Type B pancreatic cell (in vitro differentiated cells): ENCODE measurements at regions not wholly inside any gene's neighbourhood (a gene's known extent, or its start where the extent isn't known, plus 50 kb on each side); places are given as distances from the start of the nearest gene placed in this dataset.

Experiments used
- DNase-seq: peaks from one replicate; pipeline ENCODE4 v3.0.0; 2021; ENCODE audit warnings: mixed read lengths; ENCODE audit not compliant: unreplicated experiment; ENCODE audit errors: extremely low spot score
- H3K27ac Mint-ChIP-seq: 2 replicates; pipeline ENCODE4 v1.8.0; 2021; ENCODE audit warnings: mild to moderate bottlenecking, mixed read lengths
- H3K27me3 Mint-ChIP-seq: 2 replicates; pipeline ENCODE4 v1.8.0; 2021; ENCODE audit warnings: mixed read lengths
- H3K36me3 Mint-ChIP-seq: 2 replicates; pipeline ENCODE4 v1.8.0; 2021; ENCODE audit warnings: mixed read lengths
- H3K4me1 Mint-ChIP-seq: one replicate; pipeline ENCODE4 v1.8.0; 2021; ENCODE audit warnings: mixed read lengths; ENCODE audit not compliant: unreplicated experiment
- H3K4me3 Mint-ChIP-seq: 2 replicates; pipeline ENCODE4 v1.8.0; 2021; ENCODE audit warnings: mild to moderate bottlenecking, mixed read lengths
- H3K9me3 Mint-ChIP-seq: 2 replicates; pipeline ENCODE4 v1.8.0; 2021; ENCODE audit warnings: mixed read lengths
- TF ChIP-seq, protein P1 (sequence below): fragments of 200-600 bp; sonication (generic); conservative IDR thresholded peaks from 2 replicates; pipeline ENCODE4 v1.5.0; 2021; ENCODE audit warnings: antibody characterized with exemption, mild to moderate bottlenecking

DNA sequence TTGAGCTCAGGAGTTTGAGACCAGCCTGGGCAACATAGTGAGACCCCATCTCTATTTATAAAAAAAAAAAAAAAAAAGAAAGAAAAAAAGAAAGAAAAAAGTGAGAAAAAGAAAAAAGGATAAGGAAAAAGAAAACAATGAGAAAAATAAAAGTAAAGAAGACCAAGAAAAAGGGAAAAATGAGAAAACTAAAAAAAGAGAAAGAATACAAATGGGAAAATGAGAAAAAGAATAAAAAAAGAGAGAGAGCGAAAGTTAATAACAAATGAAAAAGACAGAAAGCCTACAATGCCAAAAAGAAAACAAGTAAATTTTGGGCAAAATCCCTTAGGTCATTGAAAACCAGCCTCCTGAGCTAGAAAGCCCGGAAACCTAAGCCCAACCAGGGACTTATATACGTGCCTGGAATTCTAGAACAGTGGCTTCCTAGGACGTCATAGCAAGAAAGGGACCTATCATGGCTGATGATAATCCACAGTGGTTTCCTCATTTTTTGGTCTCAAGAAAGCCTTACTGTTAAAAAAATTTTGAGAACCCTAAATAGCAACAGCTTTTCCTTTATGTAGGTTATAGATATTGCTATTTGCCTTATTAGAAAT, 131.7 kb upstream of the CLINT1 start:
- Mint-ChIP-seq H3K27ac (no peak overlapping the region), H3K9me3 (peaks cover 9% of the 10 kb centered on the region), H3K4me1 (no peaks in the 10 kb centered on the region), H3K27me3 (no peaks in the 10 kb centered on the region), H3K4me3 (no peak overlapping the region), H3K36me3 (no peaks in the 10 kb centered on the region)
- TF ChIP-seq, protein P1, sequence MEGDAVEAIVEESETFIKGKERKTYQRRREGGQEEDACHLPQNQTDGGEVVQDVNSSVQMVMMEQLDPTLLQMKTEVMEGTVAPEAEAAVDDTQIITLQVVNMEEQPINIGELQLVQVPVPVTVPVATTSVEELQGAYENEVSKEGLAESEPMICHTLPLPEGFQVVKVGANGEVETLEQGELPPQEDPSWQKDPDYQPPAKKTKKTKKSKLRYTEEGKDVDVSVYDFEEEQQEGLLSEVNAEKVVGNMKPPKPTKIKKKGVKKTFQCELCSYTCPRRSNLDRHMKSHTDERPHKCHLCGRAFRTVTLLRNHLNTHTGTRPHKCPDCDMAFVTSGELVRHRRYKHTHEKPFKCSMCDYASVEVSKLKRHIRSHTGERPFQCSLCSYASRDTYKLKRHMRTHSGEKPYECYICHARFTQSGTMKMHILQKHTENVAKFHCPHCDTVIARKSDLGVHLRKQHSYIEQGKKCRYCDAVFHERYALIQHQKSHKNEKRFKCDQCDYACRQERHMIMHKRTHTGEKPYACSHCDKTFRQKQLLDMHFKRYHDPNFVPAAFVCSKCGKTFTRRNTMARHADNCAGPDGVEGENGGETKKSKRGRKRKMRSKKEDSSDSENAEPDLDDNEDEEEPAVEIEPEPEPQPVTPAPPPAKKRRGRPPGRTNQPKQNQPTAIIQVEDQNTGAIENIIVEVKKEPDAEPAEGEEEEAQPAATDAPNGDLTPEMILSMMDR, result no peak
- no peak for DNase-seq

DNA sequence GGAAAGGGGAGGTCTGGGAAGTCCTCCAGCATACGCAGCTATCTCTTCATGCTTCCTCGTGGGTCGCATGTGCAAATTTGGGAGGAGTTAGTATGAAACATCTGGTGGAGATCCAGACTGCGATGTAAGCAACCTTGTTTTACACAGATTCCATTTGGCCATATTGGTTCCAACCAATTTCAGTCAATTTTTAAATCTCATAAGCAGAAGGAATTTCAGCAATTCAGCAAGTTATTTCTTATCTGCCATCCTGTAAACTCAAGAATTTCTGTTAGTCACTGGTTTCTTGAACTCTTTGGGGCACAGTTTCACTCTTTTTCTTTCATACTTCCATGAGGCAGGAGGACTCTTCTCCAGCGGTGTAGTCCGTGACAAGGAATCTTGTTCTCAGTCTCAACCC, 130.4 kb upstream of the CLINT1 start:
- TF ChIP-seq, protein P1, result no peak
- Mint-ChIP-seq H3K27ac (no peak overlapping the region), H3K9me3 (peaks cover 9% of the 10 kb centered on the region), H3K4me1 (no peaks in the 10 kb centered on the region), H3K36me3 (no peaks in the 10 kb centered on the region), H3K27me3 (no peaks in the 10 kb centered on the region), H3K4me3 (no peak overlapping the region)
- no peak for DNase-seq

DNA sequence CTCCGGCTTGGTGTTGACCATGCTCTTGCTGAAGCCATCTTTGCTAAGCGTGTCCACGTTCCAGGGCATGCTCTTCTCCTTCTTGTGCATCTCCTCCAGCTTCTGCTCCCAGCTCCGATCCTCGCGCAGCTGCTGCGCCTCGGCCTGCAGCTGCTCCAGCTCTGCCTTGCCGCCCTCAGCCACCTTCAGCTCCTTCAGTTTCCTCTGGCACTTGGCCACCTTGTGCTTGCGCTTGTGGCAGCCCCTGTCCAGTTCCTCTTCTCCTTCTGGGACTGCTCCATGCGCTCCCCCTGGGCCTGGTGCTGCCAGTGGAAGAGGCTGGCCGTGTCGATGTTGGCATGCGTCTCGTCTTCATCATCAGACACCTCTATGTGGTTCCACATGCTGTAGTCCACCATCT, 128.3 kb upstream of the CLINT1 start:
- no peaks in the 10 kb centered on the region for H3K4me1 Mint-ChIP-seq
- H3K27ac Mint-ChIP-seq, result no peak overlapping the region
- DNase-seq, result no peak
- H3K27me3 Mint-ChIP-seq, result no peaks in the 10 kb centered on the region
- H3K9me3 Mint-ChIP-seq, result peaks cover 9% of the 10 kb centered on the region
- no peaks in the 10 kb centered on the region for H3K36me3 Mint-ChIP-seq
- TF ChIP-seq, protein P1, result no peak
- no peak overlapping the region for H3K4me3 Mint-ChIP-seq

DNA sequence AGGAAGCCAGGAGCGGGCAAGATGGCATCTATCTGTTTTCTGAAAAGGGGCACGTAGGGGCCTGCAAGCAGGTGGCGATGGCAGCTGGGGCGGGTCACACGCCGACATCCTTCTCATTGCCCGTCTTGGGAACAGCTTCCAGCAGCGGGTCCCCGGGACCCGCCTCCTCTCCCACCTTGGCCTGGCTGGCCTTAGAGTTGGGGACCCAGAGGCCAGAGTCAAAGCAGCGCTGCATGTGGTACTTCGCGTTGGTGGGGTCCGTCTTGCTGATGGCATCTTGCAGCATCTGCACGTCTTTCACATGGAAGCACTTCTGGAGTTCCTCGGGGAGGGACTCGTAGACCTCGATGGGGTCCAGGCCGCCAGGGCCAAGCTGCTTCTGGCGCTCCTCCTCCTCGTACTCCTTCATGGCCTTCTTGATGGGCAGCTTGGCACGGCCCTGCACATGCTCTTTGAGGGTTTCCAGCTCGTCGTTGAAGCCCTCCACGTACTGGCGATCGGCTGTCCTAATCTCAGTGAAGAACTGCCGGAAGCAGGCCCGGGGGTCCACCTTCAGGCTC, 127.6 kb upstream of the CLINT1 start:
- no peak overlapping the region for H3K27ac Mint-ChIP-seq
- peaks cover 9% of the 10 kb centered on the region for H3K9me3 Mint-ChIP-seq
- TF ChIP-seq, protein P1, result no peak
- no peaks in the 10 kb centered on the region for H3K4me1 Mint-ChIP-seq
- H3K27me3 Mint-ChIP-seq, result no peaks in the 10 kb centered on the region
- no peaks in the 10 kb centered on the region for H3K36me3 Mint-ChIP-seq
- DNase-seq, result no peak
- no peak overlapping the region for H3K4me3 Mint-ChIP-seq

DNA sequence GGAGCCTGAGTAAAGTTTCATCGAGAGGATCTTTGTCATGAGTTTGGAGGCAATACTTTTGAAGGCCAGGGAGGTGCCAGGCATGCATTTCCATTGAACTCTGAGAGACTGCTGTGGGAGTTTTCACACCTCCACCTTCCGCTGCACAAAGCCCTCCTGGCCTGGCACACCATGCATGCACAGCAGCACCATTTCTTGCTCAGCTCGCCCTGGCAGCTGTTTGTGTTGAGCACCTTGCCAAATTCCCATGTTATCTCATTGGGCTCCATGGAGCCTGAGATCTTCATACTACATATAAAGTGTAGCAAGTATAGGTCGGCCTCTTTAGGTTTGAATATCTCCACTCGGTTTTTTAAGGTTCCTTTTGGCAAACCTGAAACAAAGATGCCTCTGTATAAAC, 125.7 kb upstream of the CLINT1 start:
- Mint-ChIP-seq H3K4me1 (no peaks in the 10 kb centered on the region), H3K4me3 (no peak overlapping the region), H3K9me3 (peaks cover 9% of the 10 kb centered on the region), H3K27me3 (no peaks in the 10 kb centered on the region), H3K36me3 (no peaks in the 10 kb centered on the region), H3K27ac (no peak overlapping the region)
- TF ChIP-seq, protein P1, result no peak
- DNase-seq, result no peak
